ENCODE measurements at regions not wholly inside any gene's neighbourhood (a gene's known extent, or its start where the extent isn't known, plus 50 kb on each side); places are given as distances from the start of the nearest gene placed in this dataset.
A peak's percentile ranks its signal among the peaks of the same experiment; 100 is the strongest.
"Not testable (repeated sequence)": the region's sequence is repeated elsewhere in the genome, so short reads cannot be mapped to it uniquely, and the experiment has no call there.

- intact Hi-C loops (cut with DNase I) = no loop called here
- DNase-seq = no peak
- no peak for ATAC-seq (ENCODE audit: poor library complexity)
Measured at GRCh38 chr5:110294281-110294680, 432.2 kb downstream of the TMEM232 start.

GRCh38 chr5:110297152-110297670, 429.3 kb downstream of the TMEM232 start:
- DNase-seq (no peak), ATAC-seq (ENCODE audit: poor library complexity) (no peak)
- intact Hi-C loops (cut with DNase I) = no loop called here

- ATAC-seq (ENCODE audit: poor library complexity) (no peak), DNase-seq (no peak)
- intact Hi-C loops (cut with DNase I) = no loop called here
Measured at GRCh38 chr5:110304176-110304575, 422.3 kb downstream of the TMEM232 start.

GRCh38 chr5:110306650-110307049, 419.8 kb downstream of the TMEM232 start:
- intact Hi-C loops (cut with DNase I) = no loop called here
- ATAC-seq (ENCODE audit: poor library complexity) (no peak), DNase-seq (no peak)

GRCh38 chr5:110309222-110309621, 417.2 kb downstream of the TMEM232 start:
- ATAC-seq (ENCODE audit: poor library complexity) (no peak), DNase-seq (no peak)
- intact Hi-C loops (cut with DNase I) = no loop called here

GRCh38 chr5:110316566-110316965, 409.9 kb downstream of the TMEM232 start:
- intact Hi-C loops (cut with DNase I); ATAC-seq (ENCODE audit: poor library complexity); DNase-seq: not testable (repeated sequence)

- no peak for ATAC-seq (ENCODE audit: poor library complexity)
- DNase-seq = no peak
- intact Hi-C loops (cut with DNase I) = no loop called here
Measured at GRCh38 chr5:110321117-110321516, 405.4 kb downstream of the TMEM232 start.

GRCh38 chr5:110323357-110323756, 403.1 kb downstream of the TMEM232 start:
- DNase-seq (no peak), ATAC-seq (ENCODE audit: poor library complexity) (no peak)
- intact Hi-C loops (cut with DNase I) = no loop called here

GRCh38 chr5:110323832-110324231, 402.6 kb downstream of the TMEM232 start:
- intact Hi-C loops (cut with DNase I) = no loop called here
- DNase-seq (no peak), ATAC-seq (ENCODE audit: poor library complexity) (no peak)

GRCh38 chr5:110324876-110325275, 401.6 kb downstream of the TMEM232 start:
- no peak for ATAC-seq (ENCODE audit: poor library complexity)
- intact Hi-C loops (cut with DNase I) = no loop called here
- no peak for DNase-seq

- no peak for DNase-seq
- intact Hi-C loops (cut with DNase I) = no loop called here
- ATAC-seq (ENCODE audit: poor library complexity) = no peak
Measured at GRCh38 chr5:110329955-110330525, 396.4 kb downstream of the TMEM232 start.

- DNase-seq = no peak
- intact Hi-C loops (cut with DNase I) = no loop called here
- ATAC-seq (ENCODE audit: poor library complexity) = no peak
Measured at GRCh38 chr5:110333384-110333783, 393.1 kb downstream of the TMEM232 start.

GRCh38 chr5:110335361-110336066, 391.0 kb downstream of the TMEM232 start:
- DNase-seq (no peak), ATAC-seq (ENCODE audit: poor library complexity) (no peak)
- intact Hi-C loops (cut with DNase I) = no loop called here

- ATAC-seq (ENCODE audit: poor library complexity) = no peak
- no peak for DNase-seq
- intact Hi-C loops (cut with DNase I) = no loop called here
Measured at GRCh38 chr5:110338341-110339083, 388.0 kb downstream of the TMEM232 start.

- no peak for ATAC-seq (ENCODE audit: poor library complexity)
- intact Hi-C loops (cut with DNase I) = no loop called here
- no peak for DNase-seq
Measured at GRCh38 chr5:110339399-110339798, 387.1 kb downstream of the TMEM232 start.

- ATAC-seq (ENCODE audit: poor library complexity) (no peak), DNase-seq (no peak)
- intact Hi-C loops (cut with DNase I) = no loop called here
Measured at GRCh38 chr5:110341836-110342235, 384.6 kb downstream of the TMEM232 start.

GRCh38 chr5:110342683-110343082, 383.8 kb downstream of the TMEM232 start:
- intact Hi-C loops (cut with DNase I) = no loop called here
- DNase-seq = peak; percentile 41
- peak; percentile 81 for ATAC-seq (ENCODE audit: poor library complexity)

- no peak for ATAC-seq (ENCODE audit: poor library complexity)
- intact Hi-C loops (cut with DNase I) = no loop called here
- DNase-seq = no peak
Measured at GRCh38 chr5:110343616-110344015, 382.9 kb downstream of the TMEM232 start.

GRCh38 chr5:110345623-110346022, 380.8 kb downstream of the TMEM232 start:
- intact Hi-C loops (cut with DNase I) = no loop called here
- no peak for ATAC-seq (ENCODE audit: poor library complexity)
- no peak for DNase-seq

- peak; percentile 41 for ATAC-seq (ENCODE audit: poor library complexity)
- DNase-seq = no peak
- intact Hi-C loops (cut with DNase I) = no loop called here
Measured at GRCh38 chr5:110346893-110347358, 379.5 kb downstream of the TMEM232 start.

Data from Right ventricle myocardium superior (tissue), 1 donor.